ENCODE measurements at regions not wholly inside any gene's neighbourhood (a gene's known extent, or its start where the extent isn't known, plus 50 kb on each side); places are given as distances from the start of the nearest gene placed in this dataset.

GRCh38 chr2:37570773-37571586 is 100.5 kb downstream of the CDC42EP3 start:
- Histone ChIP-seq H3K4me3 (ENCODE audit: low read length) (peak overlapping the region; percentile 46), H3K4me2 (ENCODE audit: low read length) (peak overlapping the region; percentile 72), H3K79me2 (ENCODE audit: low read length) (no peaks in the 10 kb centered on the region), H3K4me1 (ENCODE audit: low read length) (peaks cover 78% of the 10 kb centered on the region), H3K27me3 (ENCODE audit: low read depth, low read length) (no peaks in the 10 kb centered on the region), H3K27ac (ENCODE audit: low read length) (peak overlapping the region; percentile 83), H4K20me1 (ENCODE audit: insufficient read depth, low read length) (no peaks in the 10 kb centered on the region), H2AFZ (ENCODE audit: low read depth, low read length) (peak overlapping the region; percentile 20; the same call in 1 of the 2 replicates), H3K9me3 (ENCODE audit: insufficient read depth, low read length) (no peaks in the 10 kb centered on the region), H3K36me3 (replicated peaks; ENCODE audit: low read depth, low read length) (no peaks in the 10 kb centered on the region), H3K9ac (ENCODE audit: low read length) (peak overlapping the region; percentile 56)
- TF ChIP-seq CTCF (IDR thresholded peaks at IDR 0.05; ENCODE audit: low read depth, low read length) (no peak), EZH2phosphoT487 (IDR thresholded peaks at IDR 0.05; ENCODE audit: low read depth) (no peak)

GRCh38 chr2:37571587-37572136 is 99.8 kb downstream of the CDC42EP3 start:
- TF ChIP-seq EZH2phosphoT487 (IDR thresholded peaks at IDR 0.05; ENCODE audit: low read depth) (no peak), CTCF (IDR thresholded peaks at IDR 0.05; ENCODE audit: low read depth, low read length) (no peak)
- Histone ChIP-seq H3K4me2 (ENCODE audit: low read length) (peak overlapping the region; percentile 72), H3K27ac (ENCODE audit: low read length) (peak overlapping the region; percentile 83), H3K9me3 (ENCODE audit: insufficient read depth, low read length) (no peaks in the 10 kb centered on the region), H4K20me1 (ENCODE audit: insufficient read depth, low read length) (no peaks in the 10 kb centered on the region), H3K4me3 (ENCODE audit: low read length) (peak overlapping the region; percentile 46), H2AFZ (ENCODE audit: low read depth, low read length) (no peak overlapping the region), H3K79me2 (ENCODE audit: low read length) (no peaks in the 10 kb centered on the region), H3K4me1 (ENCODE audit: low read length) (peaks cover 77% of the 10 kb centered on the region), H3K27me3 (ENCODE audit: low read depth, low read length) (no peaks in the 10 kb centered on the region), H3K36me3 (replicated peaks; ENCODE audit: low read depth, low read length) (no peaks in the 10 kb centered on the region), H3K9ac (ENCODE audit: low read length) (peak overlapping the region; percentile 56)

- peaks cover 59% of the 10 kb centered on the region for H3K4me1 ChIP-seq (ENCODE audit: low read length)
- H3K9ac ChIP-seq (ENCODE audit: low read length) = peak overlapping the region; percentile 49
- no peaks in the 10 kb centered on the region for H3K9me3 ChIP-seq (ENCODE audit: insufficient read depth, low read length)
- H3K27ac ChIP-seq (ENCODE audit: low read length) = peak overlapping the region; percentile 69
- TF ChIP-seq EZH2phosphoT487 (IDR thresholded peaks at IDR 0.05; ENCODE audit: low read depth) (no peak), CTCF (IDR thresholded peaks at IDR 0.05; ENCODE audit: low read depth, low read length) (no peak)
- peak overlapping the region; percentile 19; the same call in 1 of the 2 replicates for H2AFZ ChIP-seq (ENCODE audit: low read depth, low read length)
- H3K4me3 ChIP-seq (ENCODE audit: low read length) = peak overlapping the region; percentile 17; the same call in 1 of the 2 replicates
- H3K27me3 ChIP-seq (ENCODE audit: low read depth, low read length) = no peaks in the 10 kb centered on the region
- H4K20me1 ChIP-seq (ENCODE audit: insufficient read depth, low read length) = no peaks in the 10 kb centered on the region
- H3K36me3 ChIP-seq (replicated peaks; ENCODE audit: low read depth, low read length) = no peaks in the 10 kb centered on the region
- H3K79me2 ChIP-seq (ENCODE audit: low read length) = no peaks in the 10 kb centered on the region
- peak overlapping the region; percentile 62 for H3K4me2 ChIP-seq (ENCODE audit: low read length)
Measured at GRCh38 chr2:37573451-37574388, 97.7 kb downstream of the CDC42EP3 start.

Data from OCI-LY3 (cell line).